ENCODE measurements at regions not wholly inside any gene's neighbourhood (a gene's known extent, or its start where the extent isn't known, plus 50 kb on each side); places are given as distances from the start of the nearest gene placed in this dataset.

- TF ChIP-seq ZBTB39 (CRISPR knock-in tag; IDR thresholded peaks at IDR 0.05) (no peak), ZNF766 (CRISPR knock-in tag; IDR thresholded peaks at IDR 0.05; ENCODE audit: borderline replicate concordance) (no peak), ZBTB7A (CRISPR knock-in tag; IDR thresholded peaks at IDR 0.05) (no peak), ZNF724P (CRISPR knock-in tag; IDR thresholded peaks at IDR 0.05; ENCODE audit: borderline replicate concordance) (no peak), FOXJ3 (CRISPR knock-in tag; IDR thresholded peaks at IDR 0.05; ENCODE audit: borderline replicate concordance) (peak; percentile 84; the same call in 1 of the 2 replicates), CEBPB (IDR thresholded peaks at IDR 0.05; ENCODE audit: borderline replicate concordance, low read depth, low read length) (no peak), RAD21 (CRISPR knock-in tag; IDR thresholded peaks at IDR 0.05) (no peak), TP53 (CRISPR knock-in tag; conservative IDR thresholded peaks at IDR 0.05) (no peak), PRPF4 (IDR thresholded peaks at IDR 0.05; ENCODE audit: low read depth, low read length, poor library complexity, severe bottlenecking) (no peak), SRF (IDR thresholded peaks at IDR 0.05; ENCODE audit: low read depth, low read length) (no peak), ZNF510 (CRISPR knock-in tag; IDR thresholded peaks at IDR 0.05; ENCODE audit: low read depth) (no peak), ZNF652 (CRISPR knock-in tag; IDR thresholded peaks at IDR 0.05; ENCODE audit: borderline replicate concordance, low read depth) (no peak; the same call in 1 of the 2 replicates), ZNF543 (CRISPR knock-in tag; IDR thresholded peaks at IDR 0.05) (no peak), MATR3 (CRISPR knock-in tag; IDR thresholded peaks at IDR 0.05) (no peak), ZNF607 (CRISPR knock-in tag; IDR thresholded peaks at IDR 0.05; ENCODE audit: borderline replicate concordance) (no peak), SETDB1 (CRISPR knock-in tag; IDR thresholded peaks at IDR 0.05; ENCODE audit: borderline replicate concordance) (no peak), ZNF678 (CRISPR knock-in tag; IDR thresholded peaks at IDR 0.05) (no peak), CHD4 (IDR thresholded peaks at IDR 0.05; ENCODE audit: borderline replicate concordance, low read length) (no peak), CREBL2 (CRISPR knock-in tag; IDR thresholded peaks at IDR 0.05; ENCODE audit: borderline replicate concordance) (no peak), ZBTB20 (CRISPR knock-in tag; IDR thresholded peaks at IDR 0.05; ENCODE audit: borderline replicate concordance, low read depth) (no peak), ZNF33B (CRISPR knock-in tag; IDR thresholded peaks at IDR 0.05) (no peak), GABPA (IDR thresholded peaks at IDR 0.05; ENCODE audit: low read depth, low read length) (no peak), GABPA (CRISPR knock-in tag; IDR thresholded peaks at IDR 0.05; ENCODE audit: low read depth) (no peak), ZXDC (CRISPR knock-in tag; IDR thresholded peaks at IDR 0.05) (no peak), ZNF484 (CRISPR knock-in tag; IDR thresholded peaks at IDR 0.05; ENCODE audit: borderline replicate concordance, low read depth) (no peak), NCOA5 (CRISPR knock-in tag; IDR thresholded peaks at IDR 0.05) (no peak), ARID2 (CRISPR knock-in tag; IDR thresholded peaks at IDR 0.05; ENCODE audit: borderline replicate concordance) (no peak; the same call in 1 of the 2 replicates), ATRX (CRISPR knock-in tag; IDR thresholded peaks at IDR 0.05; ENCODE audit: borderline replicate concordance) (no peak)
These were observed 367.3 kb downstream of the UTRN start (continued) for GRCh38 chr6:144652292-144652891.

All from HepG2 (cell line).